H1 (cell line): ENCODE measurements at regions not wholly inside any gene's neighbourhood (a gene's known extent, or its start where the extent isn't known, plus 50 kb on each side); places are given as distances from the start of the nearest gene placed in this dataset.

Experiments
- CTCF ChIA-PET: fragments of 300-600 bp; sonication (Branson Sonifier 250); formaldehyde crosslinking; loops from one replicate; lab custom pipeline; 2021; ENCODE audit not compliant: partially characterized antibody; lab: Charles Lee
- POLR2A ChIA-PET: fragments of 300-600 bp; sonication (Branson Sonifier 250); formaldehyde crosslinking; loops from one replicate; lab custom pipeline; 2021; ENCODE audit warnings: inconsistent platforms; ENCODE audit not compliant: partially characterized antibody; lab: Charles Lee
- DNase-seq, 2 experiments: peaks; one replicate each; pipeline versions ENCODE4 v3.0.0 to v3.0.0-alpha.2; 2010 to 2022; ENCODE audit warnings: low spot score in 2 of 2, low read depth in 1 of 2, mixed read lengths in 1 of 2
- FAIRE-seq: peaks from 2 replicates; lab custom pipeline; 2011; peaks lifted over from hg19 to GRCh38; lab: Jason Lieb, UNC
- H2AFZ ChIP-seq: 2 replicates; pipeline ENCODE4 v1.8.1; 2012; ENCODE audit warnings: low read length, inconsistent platforms
- H2AK5ac ChIP-seq: 2 replicates; pipeline ENCODE4 v1.6.1; 2013; ENCODE audit warnings: low read depth, low read length
- H2BK120ac ChIP-seq: replicated peaks from 2 replicates; pipeline ENCODE3; 2013; ENCODE audit warnings: low read depth, low read length, inconsistent platforms
- H2BK12ac ChIP-seq: 2 replicates; pipeline ENCODE4 v1.6.1; 2013; ENCODE audit warnings: low read depth, low read length
- H2BK15ac ChIP-seq: 2 replicates; pipeline ENCODE4 v1.6.1; 2013; ENCODE audit warnings: low read length
- H2BK20ac ChIP-seq: 2 replicates; pipeline ENCODE4 v1.6.1; 2013; ENCODE audit warnings: low read length
- H2BK5ac ChIP-seq: 2 replicates; pipeline ENCODE4 v1.6.1; 2013; ENCODE audit warnings: low read depth, low read length
- H3K14ac ChIP-seq: 2 replicates; pipeline ENCODE4 v1.6.1; 2013; ENCODE audit warnings: inconsistent platforms; ENCODE audit not compliant: insufficient read length
- H3K18ac ChIP-seq: 2 replicates; pipeline ENCODE4 v1.6.1; 2013; ENCODE audit warnings: low read length; ENCODE audit errors: extremely low read depth
- H3K23ac ChIP-seq: 2 replicates; pipeline ENCODE4 v1.6.1; 2013; ENCODE audit warnings: inconsistent platforms; ENCODE audit not compliant: insufficient read length
- H3K23me2 ChIP-seq: 2 replicates; pipeline ENCODE4 v1.6.1; 2013; ENCODE audit warnings: low read depth, low read length
- H3K27ac ChIP-seq: 2 replicates; pipeline ENCODE4 v1.6.1; 2011; ENCODE audit warnings: low read depth, low read length, inconsistent platforms
- H3K27me3 ChIP-seq, 4 experiments: replicated peaks in 1 of 4; 1 replicate in 1 of 4; 2 replicates in 3 of 4; pipeline versions ENCODE4 v1.6.1 to v1.8.1; 2011 to 2013; ENCODE audit warnings: low read length in 3 of 4, mild to moderate bottlenecking in 3 of 4, inconsistent platforms in 2 of 4, mixed read lengths in 2 of 4, moderate library complexity in 1 of 4; ENCODE audit not compliant: control insufficient read depth in 3 of 4, insufficient read depth in 3 of 4; ENCODE audit errors: extremely low read depth in 1 of 4
- H3K36me3 ChIP-seq, 4 experiments: 2 replicates each; pipeline versions ENCODE4 v1.6.1 to v1.8.1; 2011 to 2013; ENCODE audit warnings: mild to moderate bottlenecking in 4 of 4, low read length in 3 of 4, moderate library complexity in 2 of 4, control low read depth in 1 of 4, inconsistent platforms in 1 of 4; ENCODE audit not compliant: insufficient read depth in 4 of 4, control insufficient read depth in 2 of 4
- H3K4ac ChIP-seq: replicated peaks from 2 replicates; pipeline ENCODE3; 2013; ENCODE audit warnings: low read length, low read depth, mixed read lengths, inconsistent platforms; ENCODE audit not compliant: insufficient read length
- H3K4me1 ChIP-seq, 4 experiments: replicated peaks in 1 of 4; 1 replicate in 1 of 4; 2 replicates in 3 of 4; pipeline versions ENCODE4 v1.6.1 to v1.8.1; 2011 to 2013; ENCODE audit warnings: low read length in 3 of 4, inconsistent platforms in 2 of 4, mixed read lengths in 1 of 4; ENCODE audit not compliant: insufficient read depth in 4 of 4, control insufficient read depth in 3 of 4
- H3K4me2 ChIP-seq, 2 experiments: 2 replicates each; pipeline versions ENCODE4 v1.6.1 to v1.8.1; 2011 to 2013; ENCODE audit warnings: low read depth in 2 of 2, low read length in 2 of 2, control low read depth in 1 of 2, inconsistent platforms in 1 of 2, mild to moderate bottlenecking in 1 of 2; ENCODE audit not compliant: insufficient read depth in 1 of 2
- H3K4me3 ChIP-seq, 4 experiments: fragments of 200-600, 300-600 bp in 1 of 4; sonication (generic), shearing (Covaris generic), sonication (Bioruptor Twin) in 1 of 4; 2 replicates each; pipeline versions ENCODE4 v1.5.1 to v1.8.1; 2011 to 2016; ENCODE audit warnings: low read length in 4 of 4, low read depth in 3 of 4, control low read depth in 2 of 4, inconsistent platforms in 2 of 4, mild to moderate bottlenecking in 2 of 4, mixed read lengths in 1 of 4, moderate library complexity in 1 of 4; ENCODE audit not compliant: insufficient read depth in 2 of 4; ENCODE audit errors: extremely low read depth in 1 of 4
- H3K56ac ChIP-seq: replicated peaks from 2 replicates; pipeline ENCODE3; 2013; ENCODE audit warnings: low read depth, mild to moderate bottlenecking, mixed read lengths, low read length, inconsistent platforms; ENCODE audit not compliant: insufficient read length
- H3K79me1 ChIP-seq: 2 replicates; pipeline ENCODE4 v1.6.1; 2013; ENCODE audit warnings: low read depth, low read length, control low read depth
- H3K79me2 ChIP-seq, 2 experiments: 2 replicates each; pipeline versions ENCODE4 v1.6.1 to v1.8.1; 2012 to 2013; ENCODE audit warnings: low read length in 2 of 2, mild to moderate bottlenecking in 2 of 2, inconsistent platforms in 1 of 2; ENCODE audit not compliant: insufficient read depth in 2 of 2, control insufficient read depth in 1 of 2
- H3K9ac ChIP-seq, 4 experiments: replicated peaks in 1 of 4; 1 replicate in 1 of 4; 2 replicates in 3 of 4; pipeline versions ENCODE4 v1.6.1 to v1.8.1; 2011 to 2013; ENCODE audit warnings: low read depth in 3 of 4, low read length in 3 of 4, control low read depth in 2 of 4, mild to moderate bottlenecking in 2 of 4, moderate library complexity in 2 of 4, inconsistent platforms in 1 of 4; ENCODE audit errors: extremely low read depth in 1 of 4
- H3K9me3 ChIP-seq, 2 experiments: 2 replicates each; pipeline versions ENCODE4 v1.6.1 to v1.8.1; 2012 to 2013; ENCODE audit warnings: mild to moderate bottlenecking in 2 of 2, moderate library complexity in 2 of 2, control low read depth in 1 of 2, inconsistent platforms in 1 of 2, low read depth in 1 of 2, low read length in 1 of 2, mixed read lengths in 1 of 2; ENCODE audit not compliant: insufficient read depth in 2 of 2
- H4K20me1 ChIP-seq, 2 experiments: replicated peaks in 1 of 2; 2 replicates each; pipeline versions ENCODE3 to v1.8.1; 2011 to 2013; ENCODE audit warnings: inconsistent platforms in 2 of 2, low read length in 2 of 2, mild to moderate bottlenecking in 1 of 2; ENCODE audit not compliant: insufficient read depth in 2 of 2, control insufficient read depth in 1 of 2
- H4K5ac ChIP-seq: 2 replicates; pipeline ENCODE4 v1.6.1; 2013; ENCODE audit warnings: low read length, low read depth, mixed read lengths, inconsistent platforms; ENCODE audit not compliant: insufficient read length
- H4K8ac ChIP-seq: 2 replicates; pipeline ENCODE4 v1.8.0; 2013; ENCODE audit warnings: mild to moderate bottlenecking, moderate library complexity, low read length, inconsistent platforms; ENCODE audit not compliant: insufficient read depth; ENCODE audit errors: extremely low read depth
- H4K91ac ChIP-seq: replicated peaks from 2 replicates; pipeline ENCODE3; 2013; ENCODE audit warnings: low read length, mixed read lengths, inconsistent platforms; ENCODE audit not compliant: insufficient read length
- GABPA ChIP-seq: IDR thresholded peaks from 2 replicates; pipeline ENCODE4 v1.6.1; 2011; ENCODE audit warnings: mild to moderate bottlenecking, low read length, moderate library complexity, borderline replicate concordance; ENCODE audit not compliant: insufficient read depth
- HDAC6 ChIP-seq: IDR thresholded peaks from one replicate; pipeline ENCODE4 v1.7.1; 2012; ENCODE audit warnings: low read depth, mild to moderate bottlenecking, inconsistent platforms, low read length, moderate library complexity
- JUN ChIP-seq: IDR thresholded peaks from 2 replicates; pipeline ENCODE4 v1.6.1; 2011; ENCODE audit warnings: low read depth, mild to moderate bottlenecking, improper control_type of control experiment, low read length
- MAFK ChIP-seq: IDR thresholded peaks from 2 replicates; pipeline ENCODE4 v1.6.1; 2012; ENCODE audit warnings: low read depth, mild to moderate bottlenecking, improper control_type of control experiment, low read length
- RBBP5 ChIP-seq: IDR thresholded peaks from 2 replicates; pipeline ENCODE4 v1.7.1; 2012; ENCODE audit warnings: low read depth, mild to moderate bottlenecking, inconsistent platforms, low read length, moderate library complexity, borderline replicate concordance
- RFX5 ChIP-seq: IDR thresholded peaks from 2 replicates; pipeline ENCODE4 v1.6.1; 2011; ENCODE audit warnings: low read depth, low read length, improper control_type of control experiment, borderline replicate concordance
- RXRA ChIP-seq: IDR thresholded peaks from 2 replicates; pipeline ENCODE4 v1.6.1; 2011; ENCODE audit warnings: low read depth, mild to moderate bottlenecking, low read length, moderate library complexity; ENCODE audit not compliant: insufficient read depth
- SAP30 ChIP-seq: fragments of 300-600 bp; sonication (generic); IDR thresholded peaks from 2 replicates; pipeline ENCODE4 v1.7.1; 2012; ENCODE audit warnings: low read length, moderate library complexity, mild to moderate bottlenecking, inconsistent platforms; ENCODE audit not compliant: insufficient read depth, insufficient replicate concordance
- SIX5 ChIP-seq: IDR thresholded peaks from 2 replicates; pipeline ENCODE4 v1.6.1; 2011; ENCODE audit warnings: mild to moderate bottlenecking, low read depth, low read length
- SP1 ChIP-seq: IDR thresholded peaks from 2 replicates; pipeline ENCODE4 v1.6.1; 2011; ENCODE audit warnings: low read depth, low read length
- SP4 ChIP-seq: IDR thresholded peaks from 2 replicates; pipeline ENCODE4 v1.6.1; 2012; ENCODE audit warnings: low read length, inconsistent platforms
- TBP ChIP-seq: IDR thresholded peaks from 2 replicates; pipeline ENCODE4 v1.6.1; 2011; ENCODE audit warnings: low read depth, low read length, improper control_type of control experiment
- WGBS, 2 experiments: shearing (Covaris generic) in 1 of 2; methylation state at CpG; one replicate each; pipeline versions ENCODE4 v1.1.6 to v1.1.7; 2013 to 2015; ENCODE audit warnings: low lambda C conversion rate in 2 of 2, mixed read lengths in 2 of 2, inconsistent platforms in 1 of 2, low coverage in 1 of 2, missing lambda C conversion rate in 1 of 2; ENCODE audit not compliant: insufficient replicate concordance in 2 of 2, insufficient coverage in 1 of 2, insufficient read length in 1 of 2; ENCODE audit errors: extremely low coverage in 1 of 2, missing lambda C conversion rate in 1 of 2; 5-methylcytosine and 5-hydroxymethylcytosine counted together
- TF ChIP-seq, protein P1 (sequence below): IDR thresholded peaks from 2 replicates; pipeline ENCODE4 v1.6.1; 2012; ENCODE audit warnings: inconsistent platforms

DNA sequence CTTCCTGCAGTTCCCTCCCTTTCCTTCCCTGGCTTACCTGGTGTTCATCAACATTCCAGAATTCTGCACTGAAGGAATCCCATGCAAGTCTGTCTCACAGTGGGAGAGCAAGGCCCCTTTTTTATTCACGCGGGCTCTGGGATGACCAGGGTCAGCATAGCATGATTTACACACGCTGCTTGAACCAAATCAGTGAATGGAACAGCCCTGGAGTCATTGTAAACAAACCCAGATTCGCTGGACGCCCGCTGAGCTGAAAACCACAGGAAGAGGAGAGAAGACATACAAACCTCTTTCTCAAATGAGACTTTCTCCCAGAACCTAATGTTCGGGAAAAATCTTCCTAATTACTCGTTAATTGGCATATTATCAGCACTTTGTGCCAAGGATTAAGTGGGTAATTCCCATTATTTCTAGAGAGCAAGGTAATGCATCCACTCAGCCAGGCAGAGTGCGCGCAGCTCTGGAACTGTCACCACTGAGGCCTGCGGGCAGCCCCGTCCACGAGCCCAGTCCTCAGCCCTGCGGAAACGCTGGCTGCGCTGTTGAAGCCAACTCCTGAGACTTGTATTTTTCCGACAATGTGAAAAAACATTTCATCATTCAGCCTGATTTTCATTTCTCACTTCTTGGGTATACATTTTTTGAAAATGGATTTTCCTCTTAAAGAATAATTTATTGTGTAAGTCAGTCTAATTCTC is 140.0 kb downstream of the ETS2 start:
- 24% methylated on average over 17 of the region's 17 CpGs; no CpG with 5 or more reads in 1 of the 2 experiments for WGBS, 2 experiments
- ChIA-PET CTCF (interaction anchor here (0.7 to 1.5 kb wide), 5 partner anchors 24 to 91 kb away, joined by 3 to 5 read pairs (median 3); no protein-coding TSS in a partner anchor), POLR2A (interaction anchor here (1.2 to 1.7 kb wide), 2 partner anchors 10 to 34 kb away, joined by 3 to 6 read pairs; no protein-coding TSS in a partner anchor)
- peaks cover 0 to 3% (median 1%) of the 10 kb centered on the region in 4 experiments; a peak in 2 of 7 replicates for H3K27me3 ChIP-seq
- H3K23me2 ChIP-seq: no peaks in the 10 kb centered on the region
- DNase-seq (peak; percentile 17 to 59), FAIRE-seq (peak; percentile 39)
- no peak overlapping the region for H3K4ac ChIP-seq
- H3K4me1 ChIP-seq: peaks cover 4 to 13% (median 7%) of the 10 kb centered on the region in 4 experiments
- H3K79me2 ChIP-seq: no peaks in the 10 kb centered on the region
- peak overlapping the region in 1 of 4 experiments; percentile 9; a peak in 1 of 8 replicates for H3K4me3 ChIP-seq
- no peaks in the 10 kb centered on the region for H4K20me1 ChIP-seq
- H3K79me1 ChIP-seq: no peaks in the 10 kb centered on the region
- no peak overlapping the region for H4K91ac ChIP-seq
- H2AFZ ChIP-seq: no peak overlapping the region
- no peak overlapping the region for H3K27ac ChIP-seq
- no peak overlapping the region for H2BK12ac ChIP-seq
- H2BK15ac ChIP-seq: no peak overlapping the region
- H2BK20ac ChIP-seq: no peak overlapping the region
- no peak overlapping the region for H2BK120ac ChIP-seq
- no peak overlapping the region for H3K14ac ChIP-seq
- no peak overlapping the region for H3K9ac ChIP-seq
- H2BK5ac ChIP-seq: no peak overlapping the region
- H3K56ac ChIP-seq: no peak overlapping the region
- H3K9me3 ChIP-seq: no peaks in the 10 kb centered on the region
- no peak overlapping the region; the same call in 1 of the 2 replicates for H3K18ac ChIP-seq
- no peak overlapping the region for H3K23ac ChIP-seq
- no peak overlapping the region for H2AK5ac ChIP-seq
- H4K8ac ChIP-seq: no peak overlapping the region
- no peaks in the 10 kb centered on the region for H3K36me3 ChIP-seq
- H4K5ac ChIP-seq: no peak overlapping the region
- peak overlapping the region in 1 of 2 experiments; percentile 51; a peak in 1 of 4 replicates for H3K4me2 ChIP-seq
- TF ChIP-seq RXRA: no peak
- TF ChIP-seq JUN: no peak
- no peak for TF ChIP-seq RBBP5
- TF ChIP-seq SAP30: no peak
- TF ChIP-seq, protein P1, sequence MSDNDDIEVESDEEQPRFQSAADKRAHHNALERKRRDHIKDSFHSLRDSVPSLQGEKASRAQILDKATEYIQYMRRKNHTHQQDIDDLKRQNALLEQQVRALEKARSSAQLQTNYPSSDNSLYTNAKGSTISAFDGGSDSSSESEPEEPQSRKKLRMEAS: peak; percentile 39; the same call in 1 of the 2 replicates
- no peak for TF ChIP-seq SIX5
- TF ChIP-seq TBP: no peak
- TF ChIP-seq GABPA: no peak
- TF ChIP-seq SP4: no peak
- no peak for TF ChIP-seq SP1
- no peak for TF ChIP-seq RFX5
- TF ChIP-seq HDAC6: no peak
- no peak for TF ChIP-seq MAFK
